ENCODE measurements at regions not wholly inside any gene's neighbourhood (a gene's known extent, or its start where the extent isn't known, plus 50 kb on each side); places are given as distances from the start of the nearest gene placed in this dataset.

DNA sequence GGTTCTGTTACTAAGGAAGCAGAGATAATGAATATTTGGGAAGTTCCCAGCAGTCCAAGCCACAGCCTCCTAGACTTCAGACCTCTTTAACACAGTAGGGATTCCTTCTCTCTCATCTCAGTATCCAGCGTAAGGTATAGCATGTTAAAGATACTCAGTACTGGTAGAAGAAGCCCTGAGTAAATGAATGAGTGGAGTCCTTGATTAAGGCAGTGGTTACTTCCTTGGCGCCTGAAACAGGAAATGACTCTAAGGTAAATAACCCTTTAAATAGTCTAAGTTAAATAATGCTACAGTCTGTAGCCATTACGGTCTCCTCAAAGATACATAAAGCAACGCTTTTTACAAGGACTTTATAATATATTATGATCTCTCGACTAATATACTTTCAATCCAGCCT, 650.8 kb upstream of the MIR17HG start:
- Histone ChIP-seq H3K4me1 (replicated peaks) (peaks cover 13% of the 10 kb centered on the region), H3K9me3 (replicated peaks) (no peaks in the 10 kb centered on the region), H3K27ac (peak overlapping the region; percentile 77), H3K36me3 (no peaks in the 10 kb centered on the region), H3K27me3 (replicated peaks) (no peaks in the 10 kb centered on the region), H3K4me3 (no peak overlapping the region)
- DNase-seq (ENCODE audit: low read depth in 1 of 2, low spot score in 2 of 2) = no peak

DNA sequence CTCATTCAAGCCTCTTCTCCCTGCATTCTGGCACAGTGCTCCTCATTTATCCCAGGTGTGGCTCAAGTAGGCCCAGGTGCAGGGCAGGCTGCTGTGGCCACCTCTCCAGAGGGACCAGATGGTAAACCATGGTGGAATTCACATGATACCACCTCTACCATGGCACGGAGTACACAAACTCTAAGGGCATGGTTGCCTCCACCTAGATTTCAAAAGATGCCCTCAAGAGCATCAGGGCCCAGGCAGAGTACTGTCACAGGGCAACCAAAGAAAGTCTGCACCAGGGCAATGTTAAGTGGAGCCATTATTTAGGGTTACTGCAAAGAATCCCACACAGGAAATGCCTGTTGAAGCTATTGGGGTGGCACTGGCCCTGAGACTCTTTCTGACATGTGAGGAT, 647.1 kb upstream of the MIR17HG start:
- Histone ChIP-seq H3K27me3 (replicated peaks) (no peaks in the 10 kb centered on the region), H3K4me3 (no peak overlapping the region), H3K9me3 (replicated peaks) (no peaks in the 10 kb centered on the region), H3K36me3 (no peaks in the 10 kb centered on the region), H3K4me1 (replicated peaks) (peaks cover 13% of the 10 kb centered on the region), H3K27ac (no peak overlapping the region)
- DNase-seq (ENCODE audit: low read depth in 1 of 2, low spot score in 2 of 2) = no peak

DNA sequence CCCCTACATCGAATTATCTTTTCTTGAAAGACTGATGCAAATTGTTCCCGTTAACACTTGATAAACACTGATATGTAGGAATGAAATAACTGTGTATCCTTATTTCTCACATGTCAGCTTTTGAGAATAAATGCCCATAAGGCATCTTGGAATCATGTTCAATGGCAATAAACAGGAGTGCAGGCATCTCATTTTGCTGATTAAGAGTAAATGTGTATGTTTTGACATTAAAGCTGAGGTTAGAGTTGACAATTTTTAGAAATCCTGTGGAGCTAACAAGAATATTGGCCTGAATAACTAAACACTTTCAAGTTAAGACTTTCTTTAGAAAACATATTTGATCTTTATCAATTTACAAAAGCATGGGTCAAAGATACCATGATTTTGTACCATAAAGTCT, 646.2 kb upstream of the MIR17HG start:
- Histone ChIP-seq H3K9me3 (replicated peaks) (no peaks in the 10 kb centered on the region), H3K27me3 (replicated peaks) (no peaks in the 10 kb centered on the region), H3K36me3 (no peaks in the 10 kb centered on the region), H3K4me1 (replicated peaks) (peaks cover 8% of the 10 kb centered on the region), H3K4me3 (no peak overlapping the region), H3K27ac (no peak overlapping the region)
- DNase-seq (ENCODE audit: low read depth in 1 of 2, low spot score in 2 of 2) = no peak

DNA sequence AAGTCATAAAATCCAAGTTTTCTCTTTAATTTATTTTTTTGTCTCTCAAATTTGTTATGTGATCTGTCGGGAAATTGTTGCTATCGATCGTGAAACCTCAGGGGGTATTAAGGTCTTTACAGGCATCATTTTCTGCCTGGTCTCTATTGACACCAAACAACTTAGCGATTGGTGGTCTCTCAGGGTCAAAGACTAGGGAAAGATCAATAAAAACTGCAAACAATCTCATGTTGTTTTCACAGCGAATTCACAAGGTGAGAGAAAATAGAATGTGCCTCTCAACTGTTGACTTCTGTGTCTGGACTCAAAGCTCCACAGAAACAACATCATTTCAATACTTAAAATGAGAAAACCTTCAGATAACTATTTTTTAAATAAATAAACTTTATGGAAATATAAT, 645.4 kb upstream of the MIR17HG start:
- no peak for DNase-seq (ENCODE audit: low read depth in 1 of 2, low spot score in 2 of 2)
- H3K4me1 ChIP-seq (replicated peaks) = peaks cover under 1% of the 10 kb centered on the region
- H3K27ac ChIP-seq = no peak overlapping the region
- H3K4me3 ChIP-seq = no peak overlapping the region
- H3K9me3 ChIP-seq (replicated peaks) = no peaks in the 10 kb centered on the region
- no peaks in the 10 kb centered on the region for H3K27me3 ChIP-seq (replicated peaks)
- no peaks in the 10 kb centered on the region for H3K36me3 ChIP-seq

DNA sequence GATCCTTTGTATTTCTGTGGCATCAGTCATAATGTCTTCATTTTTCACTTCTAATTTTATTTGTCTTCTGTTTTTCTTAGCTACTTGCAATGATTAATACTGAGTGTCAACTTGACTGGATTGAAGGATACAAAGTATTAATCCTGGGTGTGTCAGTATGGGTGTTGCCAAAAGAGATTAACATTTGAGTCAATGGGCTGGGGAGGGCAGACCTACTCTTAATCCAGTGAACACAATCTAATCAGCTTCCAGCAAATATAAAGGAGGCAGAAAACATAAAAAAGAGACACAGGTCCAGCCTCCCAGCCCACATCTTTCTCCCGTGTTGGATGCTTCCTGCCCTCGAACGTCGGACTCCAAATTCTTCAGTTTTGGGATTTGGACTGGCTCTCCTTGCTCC, 640.9 kb upstream of the MIR17HG start:
- Histone ChIP-seq H3K4me1 (replicated peaks) (0 out of 2 replicates have a peak, but pooled peaks cover 3% of the 10 kb centered on the region), H3K27me3 (replicated peaks) (no peaks in the 10 kb centered on the region), H3K9me3 (replicated peaks) (no peaks in the 10 kb centered on the region), H3K4me3 (no peak overlapping the region), H3K36me3 (no peaks in the 10 kb centered on the region), H3K27ac (no peak overlapping the region)
- DNase-seq (ENCODE audit: low read depth in 1 of 2, low spot score in 2 of 2) = no peak

DNA sequence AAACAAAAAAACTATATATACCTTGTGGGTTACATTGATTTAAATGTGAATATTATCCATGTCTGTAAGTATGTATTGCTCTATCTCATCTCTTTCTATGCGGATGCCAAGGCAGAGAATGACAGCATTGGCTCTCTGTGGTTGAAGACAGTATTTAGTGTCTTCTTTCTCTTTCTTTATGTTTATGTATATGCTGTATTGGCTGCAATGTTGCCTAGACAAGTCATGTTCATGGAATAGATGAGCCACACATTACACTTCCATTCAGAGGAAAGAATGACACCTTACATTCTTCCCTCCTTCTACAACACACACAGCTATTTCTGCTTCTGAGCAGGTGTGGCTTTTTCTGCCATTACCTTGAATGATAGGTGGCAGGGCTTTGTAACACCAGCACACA, 639.4 kb upstream of the MIR17HG start:
- no peak overlapping the region for H3K27ac ChIP-seq
- no peak for DNase-seq (ENCODE audit: low read depth in 1 of 2, low spot score in 2 of 2)
- H3K4me3 ChIP-seq = no peak overlapping the region
- H3K9me3 ChIP-seq (replicated peaks) = no peaks in the 10 kb centered on the region
- H3K4me1 ChIP-seq (replicated peaks) = 0 out of 2 replicates have a peak, but pooled peaks cover 3% of the 10 kb centered on the region
- no peaks in the 10 kb centered on the region for H3K27me3 ChIP-seq (replicated peaks)
- H3K36me3 ChIP-seq = no peaks in the 10 kb centered on the region

DNA sequence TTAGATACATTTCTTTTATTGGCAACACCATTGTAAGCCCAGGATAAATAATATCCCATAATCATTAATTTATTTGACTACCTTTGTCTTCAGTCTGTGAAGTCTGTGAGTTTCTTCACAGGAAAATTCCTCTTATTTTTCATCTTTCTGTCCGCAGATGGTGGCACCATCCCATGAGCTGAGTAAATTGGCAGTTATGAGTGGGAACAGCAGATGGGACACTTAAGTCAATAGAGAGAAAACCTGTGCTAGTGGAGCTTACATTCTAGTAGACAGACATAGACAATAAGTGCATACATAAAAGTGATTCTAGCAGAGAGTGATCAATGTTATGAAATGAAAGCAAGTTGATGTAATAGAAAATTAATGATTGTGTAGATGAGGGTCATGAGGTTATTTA, 638.2 kb upstream of the MIR17HG start:
- no peak for DNase-seq (ENCODE audit: low read depth in 1 of 2, low spot score in 2 of 2)
- H3K36me3 ChIP-seq = no peaks in the 10 kb centered on the region
- H3K9me3 ChIP-seq (replicated peaks) = no peaks in the 10 kb centered on the region
- no peak overlapping the region for H3K4me3 ChIP-seq
- no peak overlapping the region for H3K27ac ChIP-seq
- no peaks in the 10 kb centered on the region for H3K27me3 ChIP-seq (replicated peaks)
- H3K4me1 ChIP-seq (replicated peaks) = 0 out of 2 replicates have a peak, but pooled peaks cover 3% of the 10 kb centered on the region

DNA sequence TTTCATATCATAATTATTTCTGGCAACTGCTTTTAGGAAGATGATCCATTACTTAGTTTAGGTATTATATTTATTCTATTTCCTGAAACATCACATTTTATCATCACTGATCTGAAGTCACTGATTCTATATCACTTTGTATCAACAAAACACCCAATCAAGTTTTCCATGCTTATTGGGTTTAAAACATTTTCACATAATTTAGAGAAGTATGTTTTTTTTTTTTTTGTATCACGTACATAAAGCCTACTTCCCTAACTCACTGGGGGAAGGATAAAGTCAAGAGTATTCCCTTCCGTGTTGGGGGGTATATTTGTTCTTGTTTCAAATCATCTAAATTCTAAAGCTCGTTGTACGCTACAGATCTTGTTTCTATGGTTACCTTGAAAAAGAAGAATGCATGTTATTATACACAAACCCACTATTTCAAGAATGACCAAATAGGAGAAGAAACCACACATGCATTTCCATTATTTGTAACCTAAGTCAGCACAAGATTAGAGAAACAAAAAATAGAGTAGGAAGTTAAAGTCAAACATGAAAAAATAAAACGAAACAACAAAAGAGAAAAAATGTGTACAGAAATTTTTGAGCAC, 637.2 kb upstream of the MIR17HG start:
- Histone ChIP-seq H3K27me3 (replicated peaks) (no peaks in the 10 kb centered on the region), H3K4me1 (replicated peaks) (0 out of 2 replicates have a peak, but pooled peaks cover 3% of the 10 kb centered on the region), H3K36me3 (no peaks in the 10 kb centered on the region), H3K9me3 (replicated peaks) (no peaks in the 10 kb centered on the region), H3K27ac (peak overlapping the region; percentile 23; the same call in 1 of the 2 replicates), H3K4me3 (no peak overlapping the region)
- peak in 1 of 2 experiments; percentile 21 for DNase-seq (ENCODE audit: low read depth in 1 of 2, low spot score in 2 of 2)

DNA sequence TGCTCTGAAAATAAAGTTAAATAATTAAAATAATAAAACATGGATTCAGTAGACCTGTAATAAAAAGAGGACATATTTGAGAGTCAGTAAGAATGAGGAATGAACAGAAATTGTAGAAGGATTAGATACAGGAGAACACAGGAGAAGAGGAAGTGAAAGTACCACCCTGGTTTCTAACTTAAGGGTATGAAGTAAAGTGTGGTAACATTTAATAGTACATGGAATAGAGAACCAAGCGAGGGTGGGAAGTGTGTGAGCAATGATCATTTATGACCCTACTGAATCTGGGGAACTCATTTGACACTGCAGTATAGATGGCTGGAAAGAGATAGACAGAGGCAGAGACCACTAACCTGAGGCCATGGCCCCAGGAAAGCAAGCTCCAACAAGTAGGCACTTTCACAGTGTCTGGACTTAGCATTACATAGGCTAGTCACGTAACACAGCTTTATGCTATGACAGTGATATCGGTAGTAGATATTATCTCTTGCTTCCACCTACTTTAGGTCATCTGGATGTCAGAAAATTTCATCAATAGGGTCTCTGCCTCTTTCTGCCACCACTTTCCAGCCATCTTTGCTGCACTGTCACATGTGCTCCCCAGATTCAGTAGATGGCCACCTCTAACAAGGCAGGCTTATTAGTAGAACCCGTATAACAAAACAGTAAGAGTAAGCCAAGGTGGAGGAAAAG, 633.9 kb upstream of the MIR17HG start:
- Histone ChIP-seq H3K27ac (no peak overlapping the region), H3K36me3 (no peaks in the 10 kb centered on the region), H3K9me3 (replicated peaks) (no peaks in the 10 kb centered on the region), H3K4me3 (no peak overlapping the region), H3K27me3 (replicated peaks) (no peaks in the 10 kb centered on the region), H3K4me1 (replicated peaks) (peaks cover 25% of the 10 kb centered on the region)
- no peak for DNase-seq (ENCODE audit: low read depth in 1 of 2, low spot score in 2 of 2)

DNA sequence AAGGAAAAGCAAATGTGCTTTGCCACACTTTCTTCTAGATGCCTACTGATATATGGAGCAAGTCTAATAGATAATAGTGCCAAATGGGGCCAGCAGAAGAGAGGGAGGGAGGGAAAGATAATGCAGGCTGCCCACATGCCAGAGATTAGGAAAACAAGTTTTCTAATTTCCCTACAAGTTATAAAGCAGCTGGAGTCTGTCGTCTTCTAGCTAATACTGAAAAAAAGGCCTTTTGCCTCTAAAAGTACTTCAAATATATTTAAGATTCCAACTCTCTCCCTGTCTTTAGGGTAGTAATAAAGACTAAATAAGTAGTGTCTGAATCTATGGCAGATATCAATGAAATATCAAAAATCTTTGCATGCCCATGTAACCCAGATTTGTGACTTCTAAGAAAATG, 632.0 kb upstream of the MIR17HG start:
- no peaks in the 10 kb centered on the region for H3K27me3 ChIP-seq (replicated peaks)
- H3K4me3 ChIP-seq = no peak overlapping the region
- no peak overlapping the region for H3K27ac ChIP-seq
- H3K36me3 ChIP-seq = no peaks in the 10 kb centered on the region
- H3K4me1 ChIP-seq (replicated peaks) = peaks cover 22% of the 10 kb centered on the region
- no peaks in the 10 kb centered on the region for H3K9me3 ChIP-seq (replicated peaks)
- no peak for DNase-seq (ENCODE audit: low read depth in 1 of 2, low spot score in 2 of 2)

DNA sequence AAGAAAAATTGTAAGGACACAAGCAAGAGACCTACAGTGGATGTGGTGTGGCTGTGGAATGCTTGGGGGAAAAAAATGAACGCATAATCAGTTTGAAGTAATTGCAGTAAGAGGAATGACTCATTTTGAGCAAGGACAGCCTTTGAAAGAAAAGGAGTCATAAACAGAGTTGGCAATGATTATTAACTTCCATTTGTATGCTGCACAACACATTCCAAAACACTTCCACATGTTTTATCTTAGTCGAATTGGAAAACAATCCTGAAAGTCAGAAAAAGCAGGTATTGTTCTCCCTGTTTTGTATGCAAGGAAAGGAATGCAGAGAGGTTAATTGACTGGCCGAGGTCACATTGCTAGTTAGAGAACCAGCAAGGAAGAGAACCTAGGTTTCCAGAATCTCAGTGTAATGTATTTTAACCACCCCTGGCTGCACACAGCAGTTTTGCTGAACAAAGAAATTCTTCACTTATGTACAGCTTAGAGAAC, 630.0 kb upstream of the MIR17HG start:
- no peaks in the 10 kb centered on the region for H3K9me3 ChIP-seq (replicated peaks)
- no peaks in the 10 kb centered on the region for H3K27me3 ChIP-seq (replicated peaks)
- H3K4me1 ChIP-seq (replicated peaks) = peaks cover 22% of the 10 kb centered on the region
- no peaks in the 10 kb centered on the region for H3K36me3 ChIP-seq
- H3K4me3 ChIP-seq = no peak overlapping the region
- DNase-seq (ENCODE audit: low read depth in 1 of 2, low spot score in 2 of 2) = peak; percentile 54 to 81
- H3K27ac ChIP-seq = peak overlapping the region; percentile 81

DNA sequence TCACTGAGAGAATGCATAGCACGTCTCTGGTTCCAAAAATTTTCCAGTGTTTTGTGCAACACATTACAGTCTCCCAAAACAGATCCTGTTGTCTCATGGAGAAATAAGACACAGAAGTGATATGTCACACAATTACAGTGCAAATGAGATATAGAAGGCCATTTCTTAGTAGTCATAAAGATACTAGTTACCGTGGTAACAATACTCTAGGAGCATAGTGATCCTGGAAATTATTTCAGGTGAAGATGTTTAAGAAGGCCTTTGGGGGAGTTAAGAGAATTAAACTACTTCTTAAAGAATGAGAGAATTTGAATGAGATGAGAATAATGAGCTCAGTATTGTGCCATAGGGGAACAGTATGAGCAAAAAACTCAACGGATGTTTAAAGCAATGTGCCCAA, 628.0 kb upstream of the MIR17HG start:
- Histone ChIP-seq H3K9me3 (replicated peaks) (no peaks in the 10 kb centered on the region), H3K27ac (no peak overlapping the region), H3K27me3 (replicated peaks) (no peaks in the 10 kb centered on the region), H3K4me1 (replicated peaks) (peaks cover 22% of the 10 kb centered on the region), H3K4me3 (no peak overlapping the region), H3K36me3 (no peaks in the 10 kb centered on the region)
- no peak for DNase-seq (ENCODE audit: low read depth in 1 of 2, low spot score in 2 of 2)

DNA sequence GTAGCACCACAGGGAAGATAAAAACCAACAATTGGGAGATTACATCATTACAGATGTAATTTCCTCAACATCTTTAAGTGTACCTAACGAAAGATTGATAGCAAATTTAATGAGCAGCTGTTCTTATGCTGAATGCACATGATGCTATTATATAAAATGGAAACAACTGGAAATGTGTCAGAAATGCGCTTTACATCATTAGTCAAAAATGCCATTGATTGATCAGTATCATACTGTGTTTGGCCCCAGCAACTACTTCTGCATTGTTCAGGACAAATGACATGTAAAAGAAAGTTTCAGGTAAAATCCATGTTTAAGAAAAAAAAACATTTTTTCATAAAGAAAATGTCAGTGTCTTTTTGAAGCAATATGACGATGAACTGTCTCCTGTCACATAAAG, 625.5 kb upstream of the MIR17HG start:
- DNase-seq (ENCODE audit: low read depth in 1 of 2, low spot score in 2 of 2) = no peak
- Histone ChIP-seq H3K9me3 (replicated peaks) (no peaks in the 10 kb centered on the region), H3K27ac (no peak overlapping the region), H3K36me3 (no peaks in the 10 kb centered on the region), H3K4me1 (replicated peaks) (peaks cover 15% of the 10 kb centered on the region), H3K27me3 (replicated peaks) (no peaks in the 10 kb centered on the region), H3K4me3 (no peak overlapping the region)

DNA sequence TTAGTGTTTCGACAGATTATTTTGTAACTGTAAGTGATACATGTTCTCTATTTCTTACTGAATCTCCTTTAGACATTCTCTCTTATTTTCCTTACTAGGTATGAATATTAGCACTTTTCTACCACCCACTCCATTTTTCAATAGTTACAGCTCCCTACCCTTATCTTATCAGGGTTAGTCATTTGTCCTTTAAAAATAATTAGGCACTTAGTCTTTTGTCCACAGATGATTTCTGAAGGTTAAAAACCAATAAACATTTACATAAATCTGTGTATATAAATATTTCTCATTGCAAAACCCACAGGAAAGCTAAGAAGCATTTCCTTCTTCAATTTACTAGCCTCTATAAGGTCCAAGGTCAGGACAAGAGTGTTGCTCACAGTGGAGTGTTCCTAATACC, 624.1 kb upstream of the MIR17HG start:
- no peak for DNase-seq (ENCODE audit: low read depth in 1 of 2, low spot score in 2 of 2)
- H3K4me1 ChIP-seq (replicated peaks) = peaks cover 2% of the 10 kb centered on the region
- no peak overlapping the region for H3K27ac ChIP-seq
- H3K9me3 ChIP-seq (replicated peaks) = no peaks in the 10 kb centered on the region
- no peaks in the 10 kb centered on the region for H3K27me3 ChIP-seq (replicated peaks)
- H3K4me3 ChIP-seq = no peak overlapping the region
- H3K36me3 ChIP-seq = no peaks in the 10 kb centered on the region
